SH-SY5Y (cell line): ENCODE measurements at regions not wholly inside any gene's neighbourhood (a gene's known extent, or its start where the extent isn't known, plus 50 kb on each side); places are given as distances from the start of the nearest gene placed in this dataset.

Source experiments
- GATA2 ChIP-seq: IDR thresholded peaks from 2 replicates; pipeline ENCODE4 v1.6.1; 2011; ENCODE audit warnings: mild to moderate bottlenecking, low read depth, low read length
- GATA3 ChIP-seq: IDR thresholded peaks from 2 replicates; pipeline ENCODE4 v1.6.1; 2011; ENCODE audit warnings: low read depth, mild to moderate bottlenecking, low read length, moderate library complexity

GRCh38 chr14:49203676-49204075, 382.5 kb downstream of the RPS29 start:
- TF ChIP-seq GATA3: no peak
- TF ChIP-seq GATA2: no peak
